CD14-positive monocyte (primary cell): ENCODE measurements at regions not wholly inside any gene's neighbourhood (a gene's known extent, or its start where the extent isn't known, plus 50 kb on each side); places are given as distances from the start of the nearest gene placed in this dataset.

Experiments used
- DNase-seq, 3 donors: peaks; one replicate each; pipeline ENCODE4 v3.0.0-alpha.2; 2011 to 2022
- H2AFZ ChIP-seq: 2 replicates; pipeline ENCODE4 v1.6.0; 2012; ENCODE audit warnings: mild to moderate bottlenecking, low read depth, low read length, inconsistent platforms; ENCODE audit not compliant: insufficient read depth, poor library complexity, severe bottlenecking
- H3K27ac ChIP-seq, 2 donors: 1 replicate in 1 of 2; 2 replicates in 1 of 2; pipeline ENCODE4 v1.5.1; 2012 to 2013; ENCODE audit warnings: low read length in 2 of 2, control low read depth in 1 of 2, inconsistent platforms in 1 of 2, low read depth in 1 of 2, mild to moderate bottlenecking in 1 of 2
- H3K27me3 ChIP-seq, 2 donors: one replicate each; pipeline versions ENCODE4 v1.6.0 to v1.6.1; 2011 to 2013; ENCODE audit warnings: low read length in 2 of 2; ENCODE audit not compliant: control insufficient read depth in 2 of 2, insufficient read depth in 2 of 2
- H3K36me3 ChIP-seq, 2 donors: replicated peaks in 1 of 2; 1 replicate in 1 of 2; 2 replicates in 1 of 2; pipeline versions ENCODE4 v1.5.1 to v1.6.1; 2012 to 2013; ENCODE audit warnings: low read length in 2 of 2, control low read depth in 1 of 2, inconsistent platforms in 1 of 2, mild to moderate bottlenecking in 1 of 2; ENCODE audit not compliant: insufficient read depth in 2 of 2, control insufficient read depth in 1 of 2
- H3K4me1 ChIP-seq, 2 donors: 1 replicate in 1 of 2; 2 replicates in 1 of 2; pipeline versions ENCODE4 v1.5.1 to v1.6.1; 2012 to 2013; ENCODE audit warnings: low read length in 2 of 2, control low read depth in 1 of 2, inconsistent platforms in 1 of 2, mild to moderate bottlenecking in 1 of 2, moderate library complexity in 1 of 2; ENCODE audit not compliant: insufficient read depth in 2 of 2, control insufficient read depth in 1 of 2
- H3K4me2 ChIP-seq: replicated peaks from 2 replicates; pipeline ENCODE3; 2012; ENCODE audit warnings: low read length, moderate library complexity, mild to moderate bottlenecking; ENCODE audit not compliant: poor library complexity, severe bottlenecking; ENCODE audit errors: extremely low read depth
- H3K4me3 ChIP-seq, 3 experiments: fragments of 200-600 bp in 1 of 3; sonication (generic) in 1 of 3; replicated peaks in 1 of 3; 1 replicate in 2 of 3; 2 replicates in 1 of 3; pipeline ENCODE4 v1.5.1; 2011 to 2013; ENCODE audit warnings: low read length in 3 of 3, mild to moderate bottlenecking in 3 of 3, control low read depth in 2 of 3, low read depth in 2 of 3, inconsistent platforms in 1 of 3, moderate library complexity in 1 of 3
- H3K79me2 ChIP-seq: 2 replicates; pipeline ENCODE4 v1.6.0; 2012; ENCODE audit warnings: mild to moderate bottlenecking, control low read depth, inconsistent platforms, low read length, moderate library complexity; ENCODE audit not compliant: insufficient read depth
- H3K9ac ChIP-seq: 2 replicates; pipeline ENCODE4 v1.6.0; 2017; ENCODE audit warnings: low read length, mild to moderate bottlenecking; ENCODE audit not compliant: insufficient read depth, poor library complexity, severe bottlenecking
- H3K9me3 ChIP-seq, 2 donors: replicated peaks in 1 of 2; 1 replicate in 1 of 2; 2 replicates in 1 of 2; pipeline versions ENCODE4 v1.5.1 to v1.6.1; 2012 to 2013; ENCODE audit warnings: low read length in 2 of 2, control low read depth in 1 of 2; ENCODE audit not compliant: control insufficient read depth in 1 of 2, insufficient read depth in 1 of 2
- H4K20me1 ChIP-seq: 2 replicates; pipeline ENCODE4 v1.6.0; 2012; ENCODE audit warnings: mild to moderate bottlenecking, low read length, control low read depth, moderate library complexity; ENCODE audit not compliant: insufficient read depth
- H3K27ac Mint-ChIP-seq, 7 donors: one replicate each; pipeline ENCODE4 v1.8.0; 2020; ENCODE audit warnings: mild to moderate bottlenecking in 7 of 7, mixed read lengths in 7 of 7, moderate library complexity in 6 of 7, inconsistent platforms in 2 of 7
- H3K27me3 Mint-ChIP-seq, 3 donors: one replicate each; pipeline ENCODE4 v1.8.0; 2021 to 2022; ENCODE audit warnings: low read depth in 3 of 3, mild to moderate bottlenecking in 3 of 3, mixed read lengths in 3 of 3, moderate library complexity in 3 of 3, inconsistent platforms in 1 of 3
- H3K36me3 Mint-ChIP-seq, 2 donors: one replicate each; pipeline ENCODE4 v1.8.0; 2020; ENCODE audit warnings: mixed read lengths in 2 of 2, inconsistent platforms in 1 of 2, mild to moderate bottlenecking in 1 of 2
- H3K4me1 Mint-ChIP-seq: one replicate; pipeline ENCODE4 v1.8.0; 2020; ENCODE audit warnings: mild to moderate bottlenecking, mixed read lengths
- H3K4me3 Mint-ChIP-seq, 2 donors: one replicate each; pipeline ENCODE4 v1.8.0; 2020; ENCODE audit warnings: mild to moderate bottlenecking in 2 of 2, mixed read lengths in 2 of 2, moderate library complexity in 1 of 2
- H3K9me3 Mint-ChIP-seq, 7 donors: one replicate each; pipeline ENCODE4 v1.8.0; 2020 to 2022; ENCODE audit warnings: mixed read lengths in 7 of 7, mild to moderate bottlenecking in 6 of 7, moderate library complexity in 6 of 7, inconsistent platforms in 2 of 7
- WGBS: methylation state at CpG from one replicate; pipeline ENCODE4 v1.1.5; 2013; ENCODE audit warnings: missing lambda C conversion rate; ENCODE audit not compliant: insufficient coverage; 5-methylcytosine and 5-hydroxymethylcytosine counted together
- intact Hi-C, 2 donors: fragments of 100-400 bp; cut with micrococcal nuclease; formaldehyde crosslinking; loops; one replicate each; pipeline versions ENCODE4 v1.15.0 to v1.15.1; 2023
- TF ChIP-seq, protein P1 (sequence below): fragments of 200-600 bp; IDR thresholded peaks from one replicate; pipeline ENCODE4 v1.8.0; 2022; ENCODE audit warnings: antibody characterized with exemption, mild to moderate bottlenecking

DNA sequence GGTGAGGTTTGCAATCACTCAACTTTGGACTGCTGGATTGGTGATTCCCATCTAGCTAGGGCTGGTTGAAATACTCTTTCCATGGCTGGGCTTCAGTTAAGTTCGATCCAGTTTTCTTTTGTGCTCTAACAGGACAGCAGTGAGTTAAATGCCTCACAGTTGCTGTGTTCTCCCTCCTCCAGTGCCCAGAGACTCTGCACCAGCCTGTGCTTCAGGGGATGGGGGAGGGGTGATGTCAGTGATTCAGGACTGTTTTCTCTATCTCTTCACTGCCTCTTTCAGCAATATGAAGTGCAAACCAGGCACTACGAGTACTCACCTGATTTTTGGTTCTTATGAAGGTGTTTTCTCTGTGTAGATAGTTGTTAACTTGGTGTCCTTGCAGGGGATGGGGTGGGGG lies 88.2 kb upstream of the FAM83B start:
- H3K27ac ChIP-seq, result no peak overlapping the region
- no peak overlapping the region for H3K4me3 ChIP-seq
- Mint-ChIP-seq H3K9me3 (peaks cover 0 to 7% (median 2%) of the 10 kb centered on the region in 7 donors), H3K27me3 (peaks cover 0 to 2% (median 0%) of the 10 kb centered on the region in 3 donors), H3K27ac (no peak overlapping the region), H3K36me3 (no peaks in the 10 kb centered on the region), H3K4me3 (no peak overlapping the region), H3K4me1 (no peaks in the 10 kb centered on the region)
- TF ChIP-seq, protein P1, sequence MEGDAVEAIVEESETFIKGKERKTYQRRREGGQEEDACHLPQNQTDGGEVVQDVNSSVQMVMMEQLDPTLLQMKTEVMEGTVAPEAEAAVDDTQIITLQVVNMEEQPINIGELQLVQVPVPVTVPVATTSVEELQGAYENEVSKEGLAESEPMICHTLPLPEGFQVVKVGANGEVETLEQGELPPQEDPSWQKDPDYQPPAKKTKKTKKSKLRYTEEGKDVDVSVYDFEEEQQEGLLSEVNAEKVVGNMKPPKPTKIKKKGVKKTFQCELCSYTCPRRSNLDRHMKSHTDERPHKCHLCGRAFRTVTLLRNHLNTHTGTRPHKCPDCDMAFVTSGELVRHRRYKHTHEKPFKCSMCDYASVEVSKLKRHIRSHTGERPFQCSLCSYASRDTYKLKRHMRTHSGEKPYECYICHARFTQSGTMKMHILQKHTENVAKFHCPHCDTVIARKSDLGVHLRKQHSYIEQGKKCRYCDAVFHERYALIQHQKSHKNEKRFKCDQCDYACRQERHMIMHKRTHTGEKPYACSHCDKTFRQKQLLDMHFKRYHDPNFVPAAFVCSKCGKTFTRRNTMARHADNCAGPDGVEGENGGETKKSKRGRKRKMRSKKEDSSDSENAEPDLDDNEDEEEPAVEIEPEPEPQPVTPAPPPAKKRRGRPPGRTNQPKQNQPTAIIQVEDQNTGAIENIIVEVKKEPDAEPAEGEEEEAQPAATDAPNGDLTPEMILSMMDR, result no peak
- WGBS, result no CpG with 5 or more reads among the region's 2 CpGs
- intact Hi-C loops, result no loop called here
- no peak for DNase-seq
- no peaks in the 10 kb centered on the region for H4K20me1 ChIP-seq
- H2AFZ ChIP-seq, result no peak overlapping the region
- no peaks in the 10 kb centered on the region for H3K36me3 ChIP-seq
- no peak overlapping the region for H3K9ac ChIP-seq
- no peaks in the 10 kb centered on the region for H3K4me1 ChIP-seq
- peaks cover 6 to 10% of the 10 kb centered on the region in 2 donors for H3K9me3 ChIP-seq
- H3K4me2 ChIP-seq, result no peak overlapping the region
- no peaks in the 10 kb centered on the region for H3K79me2 ChIP-seq
- H3K27me3 ChIP-seq, result no peaks in the 10 kb centered on the region

DNA sequence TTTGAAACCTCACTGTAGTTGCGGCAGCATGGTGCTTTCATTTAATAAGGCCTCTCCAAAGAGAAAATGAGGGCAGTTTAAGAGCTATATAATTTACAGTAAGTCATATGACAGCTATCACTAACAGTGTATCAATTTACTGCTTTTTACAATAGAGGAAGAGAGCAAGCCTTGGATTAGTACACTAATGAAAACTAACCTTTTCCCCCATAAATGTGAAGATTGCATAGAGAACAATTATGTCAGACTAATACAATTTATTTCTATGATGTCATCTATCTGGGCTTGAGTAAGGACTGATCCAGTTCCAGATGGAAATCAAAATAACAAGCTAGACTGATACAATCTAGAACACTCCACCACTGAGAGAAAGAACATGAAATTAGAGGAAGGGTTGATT lies 78.1 kb upstream of the FAM83B start:
- TF ChIP-seq, protein P1, result no peak
- H3K9ac ChIP-seq, result no peak overlapping the region
- H3K4me2 ChIP-seq, result no peak overlapping the region
- no peak overlapping the region for H2AFZ ChIP-seq
- H3K4me1 ChIP-seq, result no peaks in the 10 kb centered on the region
- intact Hi-C loops, result no loop called here
- Mint-ChIP-seq H3K36me3 (no peaks in the 10 kb centered on the region), H3K27me3 (peaks cover 0 to 1% (median 0%) of the 10 kb centered on the region in 3 donors), H3K4me1 (no peaks in the 10 kb centered on the region), H3K4me3 (no peak overlapping the region), H3K27ac (no peak overlapping the region), H3K9me3 (peaks cover 0 to 4% (median 2%) of the 10 kb centered on the region in 7 donors)
- DNase-seq, result no peak
- H3K79me2 ChIP-seq, result no peaks in the 10 kb centered on the region
- no peaks in the 10 kb centered on the region for H3K9me3 ChIP-seq
- no CpG with 5 or more reads among the region's 1 CpG for WGBS
- H4K20me1 ChIP-seq, result no peaks in the 10 kb centered on the region
- no peaks in the 10 kb centered on the region for H3K36me3 ChIP-seq
- no peaks in the 10 kb centered on the region for H3K27me3 ChIP-seq
- H3K4me3 ChIP-seq, result no peak overlapping the region
- H3K27ac ChIP-seq, result no peak overlapping the region
